HG03457 (cell line): ENCODE measurements at regions not wholly inside any gene's neighbourhood (a gene's known extent, or its start where the extent isn't known, plus 50 kb on each side); places are given as distances from the start of the nearest gene placed in this dataset.
"Not testable (repeated sequence)": the region's sequence is repeated elsewhere in the genome, so short reads cannot be mapped to it uniquely, and the experiment has no call there.

Source experiments
- ATAC-seq: cut with Tn5 transposase; IDR thresholded peaks from one replicate; pipeline ENCODE4 v1.9.1; 2021; ENCODE audit warnings: moderate number of reproducible peaks; ENCODE audit not compliant: unreplicated experiment

GRCh38 chr2:4900861-4901770 lies 791.1 kb upstream of the SOX11 start:
- ATAC-seq, result no peak

DNA sequence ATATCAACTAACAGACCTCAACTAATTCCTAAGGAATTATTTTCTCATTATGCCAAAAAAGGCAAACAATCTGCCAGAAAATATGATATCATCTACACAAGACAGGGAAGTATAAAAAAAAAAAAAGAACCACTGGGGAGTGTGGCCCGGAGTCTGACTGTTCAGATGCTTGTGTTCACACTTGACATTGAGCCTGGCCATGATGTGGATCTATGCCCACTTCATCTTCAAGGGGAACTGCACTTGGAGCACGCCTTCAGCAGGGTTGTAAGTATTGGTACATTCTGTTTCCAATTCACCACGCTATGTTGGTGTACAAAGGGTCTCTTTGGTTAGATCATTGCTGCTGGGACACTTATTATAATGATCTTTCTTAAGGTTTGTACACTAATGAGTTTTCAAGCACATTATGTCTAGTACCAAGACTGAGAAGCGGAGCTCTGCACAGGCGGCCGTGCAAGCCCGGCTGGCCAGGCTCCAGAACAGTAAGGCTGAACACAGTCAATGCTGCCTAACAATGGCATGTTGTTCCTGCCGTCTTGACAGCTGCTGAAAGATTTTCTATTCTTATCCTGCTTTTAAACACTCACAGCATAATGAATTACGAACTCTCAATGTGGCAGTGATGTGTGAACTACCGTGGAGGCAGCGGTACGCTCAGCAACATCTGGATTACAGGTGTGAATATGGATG lies 788.4 kb upstream of the SOX11 start:
- ATAC-seq, result no peak

- no peak for ATAC-seq
Measured at GRCh38 chr2:4908461-4908860, 783.7 kb upstream of the SOX11 start.

DNA sequence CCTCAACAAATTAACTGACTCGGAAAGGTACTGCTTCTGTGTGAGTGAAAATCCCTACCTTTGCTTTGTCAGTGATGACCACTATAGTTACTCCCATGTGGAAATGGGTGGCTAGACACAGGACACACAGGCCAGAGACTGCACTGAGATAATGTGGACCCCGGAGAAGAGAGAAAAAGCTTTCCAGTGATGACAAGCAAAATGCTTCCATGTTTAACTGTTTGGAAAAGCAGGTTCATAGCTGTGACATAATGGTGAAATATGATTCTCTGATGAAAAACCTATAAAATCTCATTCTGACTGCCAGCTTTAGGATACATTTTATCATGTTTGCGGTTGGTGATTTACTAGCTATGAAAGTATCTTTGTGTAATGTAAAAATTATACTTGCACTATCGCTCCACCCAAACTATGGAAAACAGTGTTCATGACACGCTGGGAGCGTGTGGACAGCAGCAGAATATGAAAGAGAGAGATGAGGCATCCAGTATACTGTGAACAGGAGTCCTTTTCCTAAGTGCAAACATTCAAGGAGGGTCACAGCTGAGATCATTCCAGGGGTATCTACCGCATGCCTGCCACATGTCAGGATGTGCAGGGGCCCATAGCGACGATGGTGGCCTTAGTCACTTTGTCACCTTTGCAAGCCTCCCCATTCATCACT lies 782.7 kb upstream of the SOX11 start:
- ATAC-seq, result no peak

DNA sequence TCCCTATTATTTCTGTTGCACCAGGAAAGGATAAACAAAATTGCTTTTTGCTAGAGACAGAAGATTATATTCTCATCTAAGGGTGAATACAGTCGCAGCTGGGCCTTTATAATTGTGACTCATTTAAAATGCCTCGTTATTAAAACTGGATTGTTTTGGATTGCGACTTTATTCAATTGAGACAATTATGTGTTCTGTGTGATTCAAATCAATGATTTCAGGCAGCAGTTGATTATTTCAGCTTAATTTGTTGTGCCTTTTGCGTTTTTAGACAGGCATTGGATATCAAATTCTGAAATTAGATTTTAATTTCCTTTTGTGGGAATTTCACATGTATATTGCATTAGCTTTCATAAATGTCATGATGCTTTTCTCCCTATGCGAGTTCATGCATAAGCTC lies 778.1 kb upstream of the SOX11 start:
- ATAC-seq, result no peak

DNA sequence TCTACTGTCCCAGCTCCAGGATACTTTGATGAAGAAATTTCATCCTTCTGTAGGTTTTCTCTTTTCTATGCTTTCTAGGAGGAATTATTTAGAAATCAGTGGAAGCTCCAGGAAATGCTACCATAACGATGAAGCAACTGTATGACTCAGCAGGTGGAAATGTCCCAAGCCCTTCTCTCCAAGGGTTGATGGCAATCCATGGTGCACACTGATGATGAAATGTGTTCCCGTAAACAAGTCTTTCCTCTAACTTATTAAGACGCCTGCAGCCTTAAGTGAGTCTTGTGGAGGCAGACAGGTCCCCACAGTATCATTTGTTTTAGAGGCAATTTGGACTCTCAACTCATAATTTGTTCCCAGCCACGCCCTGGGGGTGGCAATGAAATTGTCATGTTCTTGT lies 777.6 kb upstream of the SOX11 start:
- no peak for ATAC-seq

GRCh38 chr2:4915357-4915756 lies 776.8 kb upstream of the SOX11 start:
- no peak for ATAC-seq

GRCh38 chr2:4916094-4916493 lies 776.1 kb upstream of the SOX11 start:
- no peak for ATAC-seq

- no peak for ATAC-seq
Measured at GRCh38 chr2:4930704-4931103, 761.5 kb upstream of the SOX11 start.

DNA sequence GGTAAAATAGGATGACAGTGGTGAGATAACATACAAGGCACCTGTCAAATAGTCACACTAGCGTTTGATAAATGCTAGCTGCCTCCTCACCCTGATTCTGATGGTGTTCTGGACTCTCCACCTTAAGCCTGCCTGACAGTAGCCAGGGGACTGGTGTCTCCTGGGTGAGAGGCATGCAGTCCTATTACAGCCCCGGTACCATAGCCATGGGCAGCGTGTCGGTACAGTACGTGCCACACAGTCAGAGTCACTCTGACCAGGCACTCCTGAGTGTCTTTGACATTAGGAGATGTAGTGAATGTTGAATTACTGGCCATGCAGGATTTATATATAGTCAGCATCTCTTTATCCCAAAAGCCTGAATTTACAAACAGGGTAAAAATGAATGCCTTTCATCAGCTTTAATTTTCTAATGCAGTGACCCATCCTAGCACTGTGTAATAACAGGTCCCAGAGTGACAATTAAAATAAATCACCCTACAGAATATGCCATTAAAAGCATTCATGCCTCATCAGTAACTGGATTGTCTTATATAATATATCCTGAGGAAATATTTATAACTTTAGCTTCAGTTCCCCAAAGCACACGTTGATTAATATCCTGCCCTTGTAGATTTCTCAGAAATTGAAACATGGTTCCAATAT lies 760.3 kb upstream of the SOX11 start:
- ATAC-seq, result no peak

GRCh38 chr2:4935291-4935690 lies 756.9 kb upstream of the SOX11 start:
- ATAC-seq, result not testable (repeated sequence)

DNA sequence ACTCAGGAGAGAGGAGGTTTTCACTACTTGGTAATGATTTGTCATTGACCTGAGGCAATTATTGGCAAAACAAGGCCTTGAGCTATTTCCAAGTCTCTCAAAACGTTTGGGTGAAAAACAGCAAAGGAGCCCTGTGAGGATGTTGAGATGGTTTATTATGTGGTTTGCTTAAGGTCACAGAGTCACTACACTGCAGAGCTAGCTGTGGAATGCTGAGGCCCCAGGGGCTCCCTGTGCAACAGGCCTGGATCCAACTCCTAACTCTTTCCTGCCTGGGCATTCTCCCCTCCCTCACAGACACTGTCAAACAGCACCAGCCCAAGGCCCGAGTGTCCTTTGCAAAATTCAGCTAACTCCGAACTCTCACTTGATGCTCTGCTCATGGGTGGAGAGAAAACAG lies 754.6 kb upstream of the SOX11 start:
- ATAC-seq, result no peak

DNA sequence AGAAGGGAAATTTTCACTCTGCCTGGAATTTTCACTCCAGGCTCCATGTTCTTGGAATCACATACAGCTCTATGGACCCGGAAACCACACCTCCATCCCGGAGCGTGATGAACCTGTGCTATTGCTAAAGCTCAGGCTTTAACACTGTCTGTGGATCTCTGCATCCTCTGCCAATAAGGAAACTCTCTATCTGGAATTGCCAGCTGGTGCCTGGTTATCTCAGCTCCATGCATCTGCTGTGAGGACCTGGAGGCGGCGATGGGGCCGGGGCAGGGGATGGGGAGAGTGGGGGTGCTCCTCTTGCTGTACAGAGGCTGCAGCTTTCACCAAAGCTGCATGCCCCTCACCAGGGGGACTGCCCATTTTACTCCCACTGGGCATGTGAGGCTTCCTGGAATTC lies 754.0 kb upstream of the SOX11 start:
- no peak for ATAC-seq

DNA sequence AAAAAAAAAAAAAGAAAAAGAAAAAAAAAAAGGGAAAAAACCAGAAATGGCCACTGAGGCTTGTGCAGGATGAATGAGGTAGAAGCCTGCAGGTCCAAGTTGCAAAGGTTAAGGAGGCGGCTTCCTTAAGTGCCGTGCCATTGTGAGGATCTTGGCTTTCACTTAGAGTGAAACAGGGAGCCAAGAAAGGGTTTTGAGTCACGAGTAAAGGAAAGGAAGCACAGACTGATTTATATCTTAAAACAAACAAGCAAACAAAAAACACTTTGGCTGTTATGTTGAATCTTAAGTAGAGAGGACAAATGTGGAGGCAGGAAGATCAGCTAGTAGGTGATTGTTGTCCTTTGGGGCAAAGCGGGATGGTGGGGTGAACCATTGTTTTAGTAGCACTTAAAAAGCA lies 749.7 kb upstream of the SOX11 start:
- no peak for ATAC-seq

GRCh38 chr2:4947911-4948310 lies 744.3 kb upstream of the SOX11 start:
- ATAC-seq, result no peak

- no peak for ATAC-seq
Measured at GRCh38 chr2:4951368-4951767, 740.8 kb upstream of the SOX11 start.

- no peak for ATAC-seq
Measured at GRCh38 chr2:4959219-4959618, 733.0 kb upstream of the SOX11 start.

- no peak for ATAC-seq
Measured at GRCh38 chr2:4962419-4962818, 729.8 kb upstream of the SOX11 start.

DNA sequence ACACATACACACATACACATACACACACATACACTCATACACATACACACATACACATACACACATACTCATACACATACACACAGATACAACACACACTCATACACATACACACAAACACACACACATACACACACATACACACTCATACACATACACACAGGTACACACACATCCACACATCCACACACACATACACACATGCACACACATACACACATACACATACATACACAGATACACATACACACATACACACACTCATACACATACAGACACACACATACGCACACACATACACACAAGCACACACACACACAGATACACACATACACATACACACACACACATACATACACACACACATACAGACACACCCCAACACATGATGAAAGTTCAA lies 729.1 kb upstream of the SOX11 start:
- ATAC-seq, result no peak

- ATAC-seq, result no peak
Measured at GRCh38 chr2:4964001-4964540, 728.1 kb upstream of the SOX11 start.

GRCh38 chr2:4964579-4964978 lies 727.6 kb upstream of the SOX11 start:
- no peak for ATAC-seq
